Breast epithelium (tissue), 3 donors: ENCODE measurements at regions not wholly inside any gene's neighbourhood (a gene's known extent, or its start where the extent isn't known, plus 50 kb on each side); places are given as distances from the start of the nearest gene placed in this dataset.

Experiments used
- POLR2A ChIP-seq: fragments of 450-650 bp; IDR thresholded peaks from one replicate; pipeline ENCODE4 v1.6.1; 2016; ENCODE audit warnings: antibody characterized with exemption, mild to moderate bottlenecking, moderate library complexity
- POLR2AphosphoS5 ChIP-seq, 3 donors: sonication (generic); formaldehyde crosslinking; IDR thresholded peaks; one replicate each; pipeline ENCODE4 v1.6.1; 2017; ENCODE audit warnings: antibody characterized with exemption in 3 of 3
- TF ChIP-seq, protein P1 (sequence below), 3 donors: fragments of 450-650 bp; IDR thresholded peaks; one replicate each; pipeline ENCODE4 v1.5.1; 2016 to 2017; ENCODE audit warnings: antibody characterized with exemption in 3 of 3, mild to moderate bottlenecking in 3 of 3, moderate library complexity in 3 of 3

DNA sequence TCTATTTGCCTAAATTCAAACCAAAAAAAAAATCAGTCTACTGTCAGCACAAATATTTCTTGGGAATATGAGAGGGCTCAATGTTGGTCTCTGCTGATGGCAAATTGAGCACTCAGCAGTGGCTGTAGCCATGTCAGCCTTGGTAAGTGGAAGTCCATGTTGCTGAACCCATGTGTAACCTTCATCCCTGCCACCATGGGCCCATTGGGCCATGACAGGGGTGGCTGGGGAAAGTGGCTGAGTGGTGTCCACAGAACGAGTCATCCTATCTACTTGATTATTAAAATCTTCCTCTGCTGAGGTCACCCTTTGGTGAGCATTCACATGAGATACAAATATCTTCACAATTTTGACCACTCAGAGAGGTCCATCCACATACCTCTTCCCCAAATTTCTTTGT is 56.8 kb upstream of the FAM9B start:
- TF ChIP-seq, protein P1, sequence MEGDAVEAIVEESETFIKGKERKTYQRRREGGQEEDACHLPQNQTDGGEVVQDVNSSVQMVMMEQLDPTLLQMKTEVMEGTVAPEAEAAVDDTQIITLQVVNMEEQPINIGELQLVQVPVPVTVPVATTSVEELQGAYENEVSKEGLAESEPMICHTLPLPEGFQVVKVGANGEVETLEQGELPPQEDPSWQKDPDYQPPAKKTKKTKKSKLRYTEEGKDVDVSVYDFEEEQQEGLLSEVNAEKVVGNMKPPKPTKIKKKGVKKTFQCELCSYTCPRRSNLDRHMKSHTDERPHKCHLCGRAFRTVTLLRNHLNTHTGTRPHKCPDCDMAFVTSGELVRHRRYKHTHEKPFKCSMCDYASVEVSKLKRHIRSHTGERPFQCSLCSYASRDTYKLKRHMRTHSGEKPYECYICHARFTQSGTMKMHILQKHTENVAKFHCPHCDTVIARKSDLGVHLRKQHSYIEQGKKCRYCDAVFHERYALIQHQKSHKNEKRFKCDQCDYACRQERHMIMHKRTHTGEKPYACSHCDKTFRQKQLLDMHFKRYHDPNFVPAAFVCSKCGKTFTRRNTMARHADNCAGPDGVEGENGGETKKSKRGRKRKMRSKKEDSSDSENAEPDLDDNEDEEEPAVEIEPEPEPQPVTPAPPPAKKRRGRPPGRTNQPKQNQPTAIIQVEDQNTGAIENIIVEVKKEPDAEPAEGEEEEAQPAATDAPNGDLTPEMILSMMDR (IDR thresholded peaks at IDR 0.05) = no peak
- TF ChIP-seq POLR2A = no peak
- no peak for TF ChIP-seq POLR2AphosphoS5 (IDR thresholded peaks at IDR 0.05)
